ENCODE measurements at regions not wholly inside any gene's neighbourhood (a gene's known extent, or its start where the extent isn't known, plus 50 kb on each side); places are given as distances from the start of the nearest gene placed in this dataset.
A peak's percentile ranks its signal among the peaks of the same experiment; 100 is the strongest.

GRCh38 chr4:79650794-79651431 is 242.9 kb upstream of the GK2 start:
- TF ChIP-seq CTCF (IDR thresholded peaks at IDR 0.05) (no peak), POLR2AphosphoS5 (IDR thresholded peaks at IDR 0.05) (peak; percentile 17 to 55 (median 48)), POLR2A (IDR thresholded peaks at IDR 0.05) (no peak)

Measured in sigmoid colon (tissue), 4 donors.